GM18909 (cell line): ENCODE measurements at regions not wholly inside any gene's neighbourhood (a gene's known extent, or its start where the extent isn't known, plus 50 kb on each side); places are given as distances from the start of the nearest gene placed in this dataset.
"Not testable (repeated sequence)": the region's sequence is repeated elsewhere in the genome, so short reads cannot be mapped to it uniquely, and the experiment has no call there.

Experiments used
- ATAC-seq: cut with Tn5 transposase; IDR thresholded peaks from one replicate; pipeline ENCODE4 v1.9.1; 2021; ENCODE audit warnings: mild to moderate bottlenecking; ENCODE audit not compliant: unreplicated experiment, poor library complexity

DNA sequence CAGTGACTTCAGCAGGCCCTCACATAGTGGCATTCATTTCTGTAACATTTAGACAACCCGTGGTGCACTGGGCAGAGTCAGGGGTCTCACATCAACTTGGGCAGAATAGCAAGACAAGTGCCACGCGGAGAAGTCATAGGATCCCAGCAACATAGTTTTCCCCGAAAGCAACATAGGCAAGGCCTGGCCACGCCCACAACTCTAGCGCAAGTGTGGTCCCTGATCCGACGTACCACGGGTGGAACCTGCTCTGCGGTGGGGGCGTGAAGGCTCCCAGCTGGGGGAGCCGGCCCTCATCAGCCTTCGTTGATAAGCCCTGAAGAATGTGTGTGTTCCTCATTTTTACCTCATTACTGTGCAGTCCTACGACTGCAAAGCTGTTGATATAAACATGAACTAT lies 261.2 kb downstream of the EIPR1 start:
- no peak for ATAC-seq

- ATAC-seq, result no peak
Measured at GRCh38 chr2:3115301-3116042, 262.1 kb downstream of the EIPR1 start.

GRCh38 chr2:3114406-3115185 lies 263.0 kb downstream of the EIPR1 start:
- no peak for ATAC-seq

- ATAC-seq, result no peak
Measured at GRCh38 chr2:3113769-3114168, 263.8 kb downstream of the EIPR1 start.

DNA sequence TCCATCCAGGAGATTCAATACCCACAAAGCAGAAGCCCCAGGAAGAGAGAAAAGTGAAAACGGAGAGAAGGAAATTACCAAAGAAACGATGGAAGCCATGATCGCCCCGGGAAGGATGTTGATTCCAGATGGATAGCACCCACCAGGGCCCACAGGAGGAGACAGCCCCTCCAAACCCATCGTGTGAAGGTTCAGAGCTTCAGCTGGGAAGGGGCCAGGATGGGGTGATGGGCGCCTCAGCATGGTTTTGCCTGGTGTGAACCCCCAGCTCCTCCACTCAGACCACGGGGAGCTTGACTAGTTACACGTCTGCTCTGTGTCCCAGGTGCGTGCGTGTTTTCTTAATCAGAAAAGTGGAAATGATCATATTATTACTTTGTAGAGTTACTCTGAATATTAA lies 264.5 kb downstream of the EIPR1 start:
- ATAC-seq, result no peak

DNA sequence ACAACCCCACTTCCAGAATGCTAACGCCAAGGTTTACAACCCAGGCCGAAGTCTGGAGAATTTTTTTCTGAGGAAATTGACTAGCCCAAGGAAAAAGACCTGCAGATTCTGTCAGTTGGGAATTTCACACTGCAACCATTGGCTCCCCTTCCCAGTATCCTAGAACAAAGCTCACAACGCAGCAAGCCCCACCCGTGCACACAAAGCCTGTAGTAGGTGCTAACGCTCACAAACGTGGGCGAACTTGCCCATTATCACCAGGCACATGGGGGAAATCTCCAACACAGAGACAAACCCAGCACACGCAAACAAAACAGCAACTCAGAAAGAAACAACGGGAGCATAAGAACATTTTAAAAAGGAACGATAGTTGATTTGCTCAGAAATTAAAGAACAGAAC lies 265.1 kb downstream of the EIPR1 start:
- ATAC-seq, result no peak

GRCh38 chr2:3112131-3112530 lies 265.5 kb downstream of the EIPR1 start:
- no peak for ATAC-seq

GRCh38 chr2:3110994-3111666 lies 266.5 kb downstream of the EIPR1 start:
- no peak for ATAC-seq

GRCh38 chr2:3110555-3110954 lies 267.1 kb downstream of the EIPR1 start:
- ATAC-seq, result no peak

DNA sequence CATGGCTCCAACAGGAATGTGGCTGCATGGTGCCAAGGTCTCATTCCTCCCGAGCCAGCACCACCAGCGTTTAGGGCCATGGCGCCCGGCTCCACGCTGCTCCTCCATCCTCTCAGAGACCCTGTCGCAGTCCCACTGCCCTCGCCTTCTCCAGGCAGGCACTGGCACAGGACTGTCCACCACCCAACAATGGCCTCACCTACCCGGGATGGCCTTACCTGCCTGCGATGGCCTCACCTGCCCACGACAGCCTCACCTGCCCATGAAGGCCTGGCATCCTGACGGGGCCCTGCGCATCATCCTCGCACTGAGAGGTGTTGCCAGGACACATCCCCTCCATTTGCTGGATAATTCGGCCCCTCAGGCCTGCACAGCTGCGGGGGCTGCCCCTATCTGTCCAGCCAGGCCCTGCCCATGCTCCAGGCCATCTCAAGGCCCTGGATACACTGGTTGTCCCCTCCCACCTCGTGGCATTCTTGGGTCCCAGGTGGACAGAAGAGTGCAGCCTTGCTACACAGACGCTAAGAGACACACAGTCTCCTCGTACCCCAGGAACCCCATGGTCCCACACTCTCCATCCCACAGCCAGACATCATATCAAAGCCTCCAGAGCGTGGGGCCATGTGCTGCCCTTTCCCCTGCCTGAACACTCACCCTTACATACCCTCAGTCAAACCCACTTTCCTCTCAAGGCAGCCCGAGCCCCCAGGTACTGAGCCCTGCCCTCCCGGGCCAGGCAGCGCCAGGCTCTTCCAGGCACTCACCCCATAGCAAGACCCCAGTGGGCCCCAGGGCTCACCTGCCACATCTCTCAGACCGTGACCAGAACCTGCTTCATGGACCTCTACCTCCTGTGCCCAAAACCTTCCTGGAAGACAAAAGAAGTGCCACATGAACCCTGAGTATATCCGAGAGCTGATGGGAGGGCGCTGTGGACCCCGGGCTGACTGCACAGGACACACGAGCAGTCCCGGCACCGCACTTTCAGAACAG lies 268.6 kb downstream of the EIPR1 start:
- ATAC-seq, result no peak

- ATAC-seq, result no peak
Measured at GRCh38 chr2:3108105-3108504, 269.5 kb downstream of the EIPR1 start.

- ATAC-seq, result no peak
Measured at GRCh38 chr2:3107567-3107966, 270.1 kb downstream of the EIPR1 start.

DNA sequence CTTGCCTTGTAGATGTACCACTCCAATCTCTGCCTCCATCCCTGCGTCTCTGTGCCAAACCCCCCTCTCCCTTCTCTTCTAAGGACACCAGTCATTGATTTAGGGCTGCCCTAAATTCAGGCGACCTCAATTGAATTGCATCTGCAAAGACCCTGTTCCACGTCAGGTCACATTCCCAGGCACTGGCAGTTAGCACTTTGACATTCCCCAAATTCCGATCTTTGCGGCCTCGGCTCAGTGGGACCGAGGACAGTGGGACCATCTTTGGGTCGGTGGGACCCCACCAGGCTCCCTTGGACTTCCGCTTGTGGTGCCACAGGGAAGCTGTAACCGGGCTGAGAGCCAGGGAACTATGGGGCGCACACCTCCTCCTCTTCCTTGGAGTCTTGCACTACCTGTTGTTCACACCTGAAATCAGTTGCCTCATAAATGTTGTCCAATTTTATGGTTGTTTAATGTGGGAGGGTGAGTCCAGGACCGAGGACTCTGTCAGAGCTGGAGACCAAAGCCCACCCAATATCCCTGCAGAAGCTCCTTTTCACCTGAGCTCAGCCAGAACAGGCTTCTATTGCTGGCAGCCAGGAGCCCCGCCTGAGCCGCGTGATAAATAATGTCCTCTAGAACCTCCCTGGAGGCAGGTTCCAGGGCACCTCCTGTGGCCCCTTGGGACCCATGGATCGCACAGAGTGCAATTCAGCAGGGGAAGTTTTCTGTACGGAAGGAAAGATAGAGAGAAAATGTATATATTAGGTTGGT lies 271.6 kb downstream of the EIPR1 start:
- no peak for ATAC-seq

GRCh38 chr2:3104958-3105813 lies 272.4 kb downstream of the EIPR1 start:
- ATAC-seq, result not testable (repeated sequence)

DNA sequence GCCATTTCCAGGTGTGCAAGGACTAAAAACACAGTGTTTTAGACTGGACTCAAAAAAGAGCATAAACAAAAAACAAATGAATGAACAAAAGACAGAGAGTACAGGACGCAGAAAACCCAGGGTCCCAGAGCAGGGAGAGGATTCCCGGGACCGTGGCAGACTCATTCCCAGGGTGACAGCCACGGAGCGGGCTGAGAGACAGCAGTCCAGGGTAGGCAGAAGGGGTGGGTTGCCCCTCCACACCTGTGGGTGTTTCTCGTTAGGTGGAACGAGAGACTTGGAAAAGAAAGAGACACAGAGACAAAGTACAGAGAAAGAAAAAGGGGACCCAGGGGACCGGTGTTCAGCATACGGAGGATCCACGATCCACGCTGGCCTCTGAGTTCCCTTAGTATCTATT lies 273.4 kb downstream of the EIPR1 start:
- no peak for ATAC-seq

GRCh38 chr2:3102922-3103569 lies 274.6 kb downstream of the EIPR1 start:
- ATAC-seq, result no peak

DNA sequence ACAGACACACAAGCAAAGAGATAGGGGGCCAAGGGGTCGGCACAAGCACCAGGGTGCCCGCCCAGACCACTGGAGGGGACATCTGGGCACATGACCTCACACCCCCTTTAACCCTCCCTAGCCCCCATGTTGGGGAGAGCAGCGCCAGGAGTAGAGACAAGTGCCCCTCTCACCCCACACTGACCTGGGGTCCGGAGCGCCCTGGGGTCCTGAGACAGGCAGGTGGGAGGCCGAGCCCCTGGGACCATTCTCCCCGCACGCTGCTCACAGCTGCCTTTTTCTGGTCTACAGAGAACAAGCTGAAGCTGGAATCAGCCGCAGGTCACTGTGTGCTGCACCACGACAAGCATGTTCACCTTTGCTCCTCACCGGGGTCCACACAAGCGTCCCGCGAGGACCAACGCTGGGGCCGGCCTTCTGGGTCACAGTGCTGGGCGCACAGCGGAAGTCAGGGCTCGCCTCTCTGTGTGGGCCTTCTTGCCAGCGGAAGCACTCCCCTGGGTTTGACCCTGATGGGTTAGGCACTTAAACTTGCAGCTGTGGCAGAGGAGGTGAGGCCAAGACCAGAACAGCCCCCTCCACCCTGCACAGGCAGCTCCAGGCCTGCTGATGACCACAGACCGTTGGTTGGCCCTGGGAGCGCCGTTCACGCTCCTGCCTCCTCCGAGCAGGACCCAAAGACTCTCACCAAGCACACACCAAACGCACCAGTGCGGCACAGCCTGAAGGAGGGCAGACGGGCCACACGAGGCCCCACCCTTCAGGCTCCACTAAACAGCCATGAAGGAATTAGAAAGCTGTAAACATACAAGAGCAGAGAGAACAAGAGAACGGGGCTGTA lies 275.3 kb downstream of the EIPR1 start:
- no peak for ATAC-seq
